K562 (cell line): ENCODE measurements at regions not wholly inside any gene's neighbourhood (a gene's known extent, or its start where the extent isn't known, plus 50 kb on each side); places are given as distances from the start of the nearest gene placed in this dataset.

ENCODE experiments used
- ARHGAP35 ChIP-seq: fragments of 450-650 bp; IDR thresholded peaks from 2 replicates; pipeline ENCODE4 v1.6.1; 2018; ENCODE audit not compliant: partially characterized antibody
- EP300 ChIP-seq: IDR thresholded peaks from 2 replicates; pipeline ENCODE4 v1.6.1; 2012; ENCODE audit warnings: low read length, improper control_type of control experiment
- KLF16 ChIP-seq: IDR thresholded peaks from 2 replicates; pipeline ENCODE4 v1.6.1; 2016; ENCODE audit warnings: antibody characterized with exemption
- MYC ChIP-seq, 2 experiments: fragments of 250-450 bp in 1 of 2; sonication (Bioruptor Pico) in 1 of 2; IDR thresholded peaks; 2 replicates each; pipeline versions ENCODE4 v1.5.1 to v1.6.1; 2012 to 2021; ENCODE audit warnings: low read depth in 2 of 2, borderline replicate concordance in 1 of 2, improper control_type of control experiment in 1 of 2, low read length in 1 of 2, mild to moderate bottlenecking in 1 of 2, moderate library complexity in 1 of 2
- NR4A1 ChIP-seq, 2 experiments: fragments of 250-450 bp in 1 of 2; fragments of 450-650 bp in 1 of 2; sonication (Bioruptor Pico) in 1 of 2; IDR thresholded peaks; 2 replicates each; pipeline versions ENCODE4 v1.4.0 to v1.6.1; 2016 to 2020; ENCODE audit warnings: mild to moderate bottlenecking in 2 of 2, missing compliant biosample characterization in 1 of 2, missing genetic modification characterization in 1 of 2, moderate library complexity in 1 of 2
- RBFOX2 ChIP-seq: fragments of 200-400 bp; formaldehyde crosslinking; IDR thresholded peaks from 2 replicates; pipeline ENCODE4 v1.6.1; 2017; ENCODE audit warnings: low read depth, mild to moderate bottlenecking, low read length, moderate library complexity
- SAP30 ChIP-seq: fragments of 200-600 bp; sonication (generic); IDR thresholded peaks from 2 replicates; pipeline ENCODE4 v1.6.1; 2012; ENCODE audit warnings: borderline replicate concordance, low read depth, mild to moderate bottlenecking, moderate library complexity, low read length, control low read depth, inconsistent platforms; ENCODE audit not compliant: insufficient read depth, poor library complexity, severe bottlenecking
- SMAD1 ChIP-seq: fragments of 150-350 bp; IDR thresholded peaks from 2 replicates; pipeline ENCODE4 v1.6.1; 2014; ENCODE audit warnings: low read length, low read depth; ENCODE audit not compliant: partially characterized antibody
- TEAD2 ChIP-seq: fragments of 450-650 bp; IDR thresholded peaks from 2 replicates; pipeline ENCODE4 v1.6.1; 2016; ENCODE audit warnings: missing genetic modification characterization, control low read depth, missing compliant biosample characterization
- ZNF76 ChIP-seq: fragments of 250-450 bp; sonication (Bioruptor Pico); IDR thresholded peaks from 2 replicates; pipeline ENCODE4 v1.4.0; 2020; ENCODE audit warnings: mild to moderate bottlenecking, moderate library complexity, borderline replicate concordance
- TF ChIP-seq, protein P1 (sequence below): sonication (generic); formaldehyde crosslinking; IDR thresholded peaks from 2 replicates; pipeline ENCODE4 v1.5.0; 2020; ENCODE audit warnings: missing genetic modification reagents

DNA sequence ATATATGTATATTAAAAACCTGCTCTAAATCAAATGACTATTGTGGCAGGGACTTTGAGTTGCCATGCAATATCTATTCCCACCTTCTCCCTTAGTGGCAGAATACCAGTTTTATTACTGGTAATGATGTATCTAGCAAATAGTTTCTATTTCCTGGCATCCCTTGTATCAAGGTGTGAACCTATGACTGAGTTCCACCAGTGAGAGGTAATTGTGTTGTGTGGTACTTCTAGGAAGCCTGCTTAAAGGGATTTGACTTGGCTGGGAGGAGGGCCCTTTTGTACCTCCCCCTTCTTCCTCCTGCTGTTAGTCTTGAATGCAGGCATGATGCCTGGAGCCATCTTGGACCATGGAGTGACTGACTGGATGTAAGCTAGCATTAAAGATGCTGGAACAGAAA is 65.4 kb upstream of the DYNLT3 start:
- TF ChIP-seq ARHGAP35 (no peak), KLF16 (no peak), ZNF76 (CRISPR knock-in tag) (no peak), SAP30 (no peak), RBFOX2 (no peak), EP300 (no peak), SMAD1 (no peak), NR4A1 (CRISPR knock-in tag; IDR thresholded peaks at IDR 0.05) (no peak), NR4A1 (tag; IDR thresholded peaks at IDR 0.05) (no peak), MYC (IDR thresholded peaks at IDR 0.05; ENCODE audit: low read depth, low read length) (no peak), MYC (CRISPR knock-in tag; IDR thresholded peaks at IDR 0.05; ENCODE audit: borderline replicate concordance, low read depth) (no peak), TEAD2 (tag) (no peak)
- TF ChIP-seq, protein P1, sequence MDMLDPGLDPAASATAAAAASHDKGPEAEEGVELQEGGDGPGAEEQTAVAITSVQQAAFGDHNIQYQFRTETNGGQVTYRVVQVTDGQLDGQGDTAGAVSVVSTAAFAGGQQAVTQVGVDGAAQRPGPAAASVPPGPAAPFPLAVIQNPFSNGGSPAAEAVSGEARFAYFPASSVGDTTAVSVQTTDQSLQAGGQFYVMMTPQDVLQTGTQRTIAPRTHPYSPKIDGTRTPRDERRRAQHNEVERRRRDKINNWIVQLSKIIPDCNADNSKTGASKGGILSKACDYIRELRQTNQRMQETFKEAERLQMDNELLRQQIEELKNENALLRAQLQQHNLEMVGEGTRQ (CRISPR knock-in tag), result no peak
